K562 (cell line): ENCODE measurements at regions not wholly inside any gene's neighbourhood (a gene's known extent, or its start where the extent isn't known, plus 50 kb on each side); places are given as distances from the start of the nearest gene placed in this dataset.

Source experiments
- CEBPG ChIP-seq, 3 experiments: fragments of 200-800 bp in 1 of 3; sonication (Bioruptor generic) in 1 of 3; sonication (generic) in 1 of 3; formaldehyde crosslinking in 1 of 3; IDR thresholded peaks in 2 of 3; conservative IDR thresholded peaks in 1 of 3; 2 replicates each; pipeline versions ENCODE4 v1.6.1 to v1.8.0; 2016 to 2022; ENCODE audit warnings: missing compliant biosample characterization in 2 of 3, missing genetic modification characterization in 2 of 3, mild to moderate bottlenecking in 1 of 3, missing genetic modification reagents in 1 of 3
- DNMT1 ChIP-seq: fragments of 450-650 bp; IDR thresholded peaks from 2 replicates; pipeline ENCODE4 v1.6.1; 2016; ENCODE audit warnings: antibody characterized with exemption, mild to moderate bottlenecking
- GABPB1 ChIP-seq: sonication (generic); formaldehyde crosslinking; IDR thresholded peaks from 2 replicates; pipeline ENCODE4 v1.8.0; 2022; ENCODE audit warnings: mild to moderate bottlenecking, missing genetic modification reagents
- HCFC1 ChIP-seq: IDR thresholded peaks from 2 replicates; pipeline ENCODE4 v1.6.1; 2012; ENCODE audit warnings: low read depth, low read length, improper control_type of control experiment
- JUN ChIP-seq, 2 experiments: sonication (generic) in 1 of 2; formaldehyde crosslinking in 1 of 2; IDR thresholded peaks; 2 replicates each; pipeline versions ENCODE4 v1.6.1 to v1.8.0; 2012 to 2022; ENCODE audit warnings: borderline replicate concordance in 2 of 2, mild to moderate bottlenecking in 2 of 2, improper control_type of control experiment in 1 of 2, low read depth in 1 of 2, low read length in 1 of 2, missing genetic modification reagents in 1 of 2
- NBN ChIP-seq: fragments of 450-650 bp; IDR thresholded peaks from 2 replicates; pipeline ENCODE4 v1.6.1; 2016; ENCODE audit warnings: low read depth, mild to moderate bottlenecking
- PHF8 ChIP-seq: fragments of 200-600 bp; sonication (generic); IDR thresholded peaks from 2 replicates; pipeline ENCODE4 v1.6.1; 2012; ENCODE audit warnings: mixed run types, mild to moderate bottlenecking, inconsistent platforms, low read length, moderate library complexity, borderline replicate concordance
- RCOR1 ChIP-seq, 2 experiments: IDR thresholded peaks; 2 replicates each; pipeline ENCODE4 v1.6.1; 2012; ENCODE audit warnings: low read depth in 2 of 2, low read length in 2 of 2, borderline replicate concordance in 1 of 2, improper control_type of control experiment in 1 of 2
- SETDB1 ChIP-seq: IDR thresholded peaks from one replicate; pipeline ENCODE4 v1.6.1; 2012; ENCODE audit warnings: low read length, control low read depth, inconsistent platforms
- SMC3 ChIP-seq: conservative IDR thresholded peaks from 2 replicates; pipeline ENCODE4 v1.6.1; 2011; ENCODE audit warnings: low read depth, low read length, improper control_type of control experiment; ENCODE audit not compliant: insufficient read depth
- SRF ChIP-seq, 2 experiments: fragments of 250-450, 450-650 bp in 1 of 2; sonication (Bioruptor Pico) in 1 of 2; sonication (generic) in 1 of 2; formaldehyde crosslinking; IDR thresholded peaks; 2 replicates each; pipeline versions ENCODE4 v1.5.0 to v1.5.1; 2020 to 2022; ENCODE audit warnings: mild to moderate bottlenecking in 1 of 2, missing genetic modification reagents in 1 of 2
- TF ChIP-seq, protein P1 (sequence below): sonication (generic); formaldehyde crosslinking; IDR thresholded peaks from 2 replicates; pipeline ENCODE4 v1.8.1; 2023; ENCODE audit warnings: mild to moderate bottlenecking, missing genetic modification reagents
- TF ChIP-seq, protein P2 (sequence below): fragments of 450-650 bp; IDR thresholded peaks from 2 replicates; pipeline ENCODE4 v1.6.1; 2016; ENCODE audit warnings: mild to moderate bottlenecking, moderate library complexity

DNA sequence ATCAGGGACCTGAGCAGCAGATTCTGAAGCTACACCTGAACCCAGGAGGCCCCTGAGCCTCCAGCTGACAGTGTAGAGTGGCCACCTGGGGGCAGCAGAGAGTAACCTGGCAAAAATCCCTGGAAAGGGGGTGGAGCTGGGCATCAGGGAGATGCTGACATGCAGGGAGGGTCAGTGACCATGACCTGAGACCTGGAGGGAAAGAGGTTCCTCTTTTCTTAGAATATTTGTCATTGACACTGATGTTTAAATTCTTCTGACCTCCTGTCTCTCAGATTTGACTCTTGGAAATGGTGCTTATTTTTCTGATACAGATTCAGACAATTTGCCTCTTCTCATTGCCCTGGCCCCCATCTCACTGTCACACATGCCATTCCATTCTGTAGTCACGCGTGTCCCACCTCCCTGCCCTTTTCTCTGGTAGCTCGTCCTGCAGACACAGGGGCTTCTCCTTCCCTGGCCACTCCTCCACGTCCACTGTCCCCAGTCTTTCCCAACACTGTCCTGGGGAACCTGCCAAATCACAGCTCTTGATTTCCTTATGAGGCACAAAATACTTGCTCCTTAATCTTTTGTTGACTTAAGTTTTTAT is 117.2 kb upstream of the IGLL5 start (continued):
- TF ChIP-seq, protein P1, sequence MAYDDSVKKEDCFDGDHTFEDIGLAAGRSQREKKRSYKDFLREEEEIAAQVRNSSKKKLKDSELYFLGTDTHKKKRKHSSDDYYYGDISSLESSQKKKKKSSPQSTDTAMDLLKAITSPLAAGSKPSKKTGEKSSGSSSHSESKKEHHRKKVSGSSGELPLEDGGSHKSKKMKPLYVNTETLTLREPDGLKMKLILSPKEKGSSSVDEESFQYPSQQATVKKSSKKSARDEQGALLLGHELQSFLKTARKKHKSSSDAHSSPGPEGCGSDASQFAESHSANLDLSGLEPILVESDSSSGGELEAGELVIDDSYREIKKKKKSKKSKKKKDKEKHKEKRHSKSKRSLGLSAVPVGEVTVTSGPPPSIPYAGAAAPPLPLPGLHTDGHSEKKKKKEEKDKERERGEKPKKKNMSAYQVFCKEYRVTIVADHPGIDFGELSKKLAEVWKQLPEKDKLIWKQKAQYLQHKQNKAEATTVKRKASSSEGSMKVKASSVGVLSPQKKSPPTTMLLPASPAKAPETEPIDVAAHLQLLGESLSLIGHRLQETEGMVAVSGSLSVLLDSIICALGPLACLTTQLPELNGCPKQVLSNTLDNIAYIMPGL (CRISPR knock-in tag): peak; percentile 67; the same call in 1 of the 2 replicates
- TF ChIP-seq, protein P2, sequence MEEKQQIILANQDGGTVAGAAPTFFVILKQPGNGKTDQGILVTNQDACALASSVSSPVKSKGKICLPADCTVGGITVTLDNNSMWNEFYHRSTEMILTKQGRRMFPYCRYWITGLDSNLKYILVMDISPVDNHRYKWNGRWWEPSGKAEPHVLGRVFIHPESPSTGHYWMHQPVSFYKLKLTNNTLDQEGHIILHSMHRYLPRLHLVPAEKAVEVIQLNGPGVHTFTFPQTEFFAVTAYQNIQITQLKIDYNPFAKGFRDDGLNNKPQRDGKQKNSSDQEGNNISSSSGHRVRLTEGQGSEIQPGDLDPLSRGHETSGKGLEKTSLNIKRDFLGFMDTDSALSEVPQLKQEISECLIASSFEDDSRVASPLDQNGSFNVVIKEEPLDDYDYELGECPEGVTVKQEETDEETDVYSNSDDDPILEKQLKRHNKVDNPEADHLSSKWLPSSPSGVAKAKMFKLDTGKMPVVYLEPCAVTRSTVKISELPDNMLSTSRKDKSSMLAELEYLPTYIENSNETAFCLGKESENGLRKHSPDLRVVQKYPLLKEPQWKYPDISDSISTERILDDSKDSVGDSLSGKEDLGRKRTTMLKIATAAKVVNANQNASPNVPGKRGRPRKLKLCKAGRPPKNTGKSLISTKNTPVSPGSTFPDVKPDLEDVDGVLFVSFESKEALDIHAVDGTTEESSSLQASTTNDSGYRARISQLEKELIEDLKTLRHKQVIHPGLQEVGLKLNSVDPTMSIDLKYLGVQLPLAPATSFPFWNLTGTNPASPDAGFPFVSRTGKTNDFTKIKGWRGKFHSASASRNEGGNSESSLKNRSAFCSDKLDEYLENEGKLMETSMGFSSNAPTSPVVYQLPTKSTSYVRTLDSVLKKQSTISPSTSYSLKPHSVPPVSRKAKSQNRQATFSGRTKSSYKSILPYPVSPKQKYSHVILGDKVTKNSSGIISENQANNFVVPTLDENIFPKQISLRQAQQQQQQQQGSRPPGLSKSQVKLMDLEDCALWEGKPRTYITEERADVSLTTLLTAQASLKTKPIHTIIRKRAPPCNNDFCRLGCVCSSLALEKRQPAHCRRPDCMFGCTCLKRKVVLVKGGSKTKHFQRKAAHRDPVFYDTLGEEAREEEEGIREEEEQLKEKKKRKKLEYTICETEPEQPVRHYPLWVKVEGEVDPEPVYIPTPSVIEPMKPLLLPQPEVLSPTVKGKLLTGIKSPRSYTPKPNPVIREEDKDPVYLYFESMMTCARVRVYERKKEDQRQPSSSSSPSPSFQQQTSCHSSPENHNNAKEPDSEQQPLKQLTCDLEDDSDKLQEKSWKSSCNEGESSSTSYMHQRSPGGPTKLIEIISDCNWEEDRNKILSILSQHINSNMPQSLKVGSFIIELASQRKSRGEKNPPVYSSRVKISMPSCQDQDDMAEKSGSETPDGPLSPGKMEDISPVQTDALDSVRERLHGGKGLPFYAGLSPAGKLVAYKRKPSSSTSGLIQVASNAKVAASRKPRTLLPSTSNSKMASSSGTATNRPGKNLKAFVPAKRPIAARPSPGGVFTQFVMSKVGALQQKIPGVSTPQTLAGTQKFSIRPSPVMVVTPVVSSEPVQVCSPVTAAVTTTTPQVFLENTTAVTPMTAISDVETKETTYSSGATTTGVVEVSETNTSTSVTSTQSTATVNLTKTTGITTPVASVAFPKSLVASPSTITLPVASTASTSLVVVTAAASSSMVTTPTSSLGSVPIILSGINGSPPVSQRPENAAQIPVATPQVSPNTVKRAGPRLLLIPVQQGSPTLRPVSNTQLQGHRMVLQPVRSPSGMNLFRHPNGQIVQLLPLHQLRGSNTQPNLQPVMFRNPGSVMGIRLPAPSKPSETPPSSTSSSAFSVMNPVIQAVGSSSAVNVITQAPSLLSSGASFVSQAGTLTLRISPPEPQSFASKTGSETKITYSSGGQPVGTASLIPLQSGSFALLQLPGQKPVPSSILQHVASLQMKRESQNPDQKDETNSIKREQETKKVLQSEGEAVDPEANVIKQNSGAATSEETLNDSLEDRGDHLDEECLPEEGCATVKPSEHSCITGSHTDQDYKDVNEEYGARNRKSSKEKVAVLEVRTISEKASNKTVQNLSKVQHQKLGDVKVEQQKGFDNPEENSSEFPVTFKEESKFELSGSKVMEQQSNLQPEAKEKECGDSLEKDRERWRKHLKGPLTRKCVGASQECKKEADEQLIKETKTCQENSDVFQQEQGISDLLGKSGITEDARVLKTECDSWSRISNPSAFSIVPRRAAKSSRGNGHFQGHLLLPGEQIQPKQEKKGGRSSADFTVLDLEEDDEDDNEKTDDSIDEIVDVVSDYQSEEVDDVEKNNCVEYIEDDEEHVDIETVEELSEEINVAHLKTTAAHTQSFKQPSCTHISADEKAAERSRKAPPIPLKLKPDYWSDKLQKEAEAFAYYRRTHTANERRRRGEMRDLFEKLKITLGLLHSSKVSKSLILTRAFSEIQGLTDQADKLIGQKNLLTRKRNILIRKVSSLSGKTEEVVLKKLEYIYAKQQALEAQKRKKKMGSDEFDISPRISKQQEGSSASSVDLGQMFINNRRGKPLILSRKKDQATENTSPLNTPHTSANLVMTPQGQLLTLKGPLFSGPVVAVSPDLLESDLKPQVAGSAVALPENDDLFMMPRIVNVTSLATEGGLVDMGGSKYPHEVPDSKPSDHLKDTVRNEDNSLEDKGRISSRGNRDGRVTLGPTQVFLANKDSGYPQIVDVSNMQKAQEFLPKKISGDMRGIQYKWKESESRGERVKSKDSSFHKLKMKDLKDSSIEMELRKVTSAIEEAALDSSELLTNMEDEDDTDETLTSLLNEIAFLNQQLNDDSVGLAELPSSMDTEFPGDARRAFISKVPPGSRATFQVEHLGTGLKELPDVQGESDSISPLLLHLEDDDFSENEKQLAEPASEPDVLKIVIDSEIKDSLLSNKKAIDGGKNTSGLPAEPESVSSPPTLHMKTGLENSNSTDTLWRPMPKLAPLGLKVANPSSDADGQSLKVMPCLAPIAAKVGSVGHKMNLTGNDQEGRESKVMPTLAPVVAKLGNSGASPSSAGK: no peak
- TF ChIP-seq SETDB1: no peak
- TF ChIP-seq NBN: no peak
- TF ChIP-seq RCOR1 (IDR thresholded peaks at IDR 0.05; ENCODE audit: borderline replicate concordance in 1 of 2, low read depth in 2 of 2, low read length in 2 of 2): peak; percentile 95 to 99
- TF ChIP-seq PHF8: no peak
- TF ChIP-seq SRF (CRISPR knock-in tag; IDR thresholded peaks at IDR 0.05): peak in 1 of 2 experiments; percentile 92; a peak in 2 of 4 replicates
- TF ChIP-seq JUN (IDR thresholded peaks at IDR 0.05; ENCODE audit: borderline replicate concordance, low read depth, low read length): peak; percentile 82
- TF ChIP-seq JUN (CRISPR knock-in tag; IDR thresholded peaks at IDR 0.05; ENCODE audit: borderline replicate concordance): 0 out of 2 replicates have a peak, but pooled peaks have one; percentile 72
- no peak for TF ChIP-seq DNMT1
- peak; percentile 52; the same call in 1 of the 2 replicates for TF ChIP-seq HCFC1
- peak; percentile 99 for TF ChIP-seq SMC3
- peak; percentile 62 for TF ChIP-seq CEBPG (CRISPR knock-in tag; IDR thresholded peaks at IDR 0.05)
- TF ChIP-seq CEBPG (tag; conservative IDR thresholded peaks at IDR 0.05 in 1 of 2, IDR thresholded peaks at IDR 0.05 in 1 of 2): no peak
- TF ChIP-seq GABPB1 (CRISPR knock-in tag): 0 out of 2 replicates have a peak, but pooled peaks have one; percentile 37
